ENCODE measurements at regions not wholly inside any gene's neighbourhood (a gene's known extent, or its start where the extent isn't known, plus 50 kb on each side); places are given as distances from the start of the nearest gene placed in this dataset.

DNA sequence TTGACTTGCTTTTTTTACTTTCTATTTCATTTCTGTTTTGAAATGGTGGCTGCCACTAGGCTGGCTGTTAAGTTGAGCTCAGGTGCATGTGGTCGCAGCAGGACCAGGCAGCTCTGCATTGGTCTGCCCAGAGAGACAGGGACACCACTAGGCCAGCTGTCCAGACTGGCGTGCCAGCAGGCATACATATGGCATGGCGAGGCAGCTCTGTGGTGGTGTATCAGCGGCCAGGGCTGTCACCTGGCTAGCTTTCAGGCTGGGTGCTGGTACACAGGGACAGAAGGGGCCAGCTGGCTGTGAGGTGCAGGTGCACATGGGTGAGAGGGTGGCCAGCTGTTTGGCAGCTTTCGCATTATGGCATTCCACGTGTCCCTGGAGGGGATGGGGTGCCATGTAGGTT, 654.0 kb upstream of the ACO1 start:
- TF ChIP-seq, protein P1, sequence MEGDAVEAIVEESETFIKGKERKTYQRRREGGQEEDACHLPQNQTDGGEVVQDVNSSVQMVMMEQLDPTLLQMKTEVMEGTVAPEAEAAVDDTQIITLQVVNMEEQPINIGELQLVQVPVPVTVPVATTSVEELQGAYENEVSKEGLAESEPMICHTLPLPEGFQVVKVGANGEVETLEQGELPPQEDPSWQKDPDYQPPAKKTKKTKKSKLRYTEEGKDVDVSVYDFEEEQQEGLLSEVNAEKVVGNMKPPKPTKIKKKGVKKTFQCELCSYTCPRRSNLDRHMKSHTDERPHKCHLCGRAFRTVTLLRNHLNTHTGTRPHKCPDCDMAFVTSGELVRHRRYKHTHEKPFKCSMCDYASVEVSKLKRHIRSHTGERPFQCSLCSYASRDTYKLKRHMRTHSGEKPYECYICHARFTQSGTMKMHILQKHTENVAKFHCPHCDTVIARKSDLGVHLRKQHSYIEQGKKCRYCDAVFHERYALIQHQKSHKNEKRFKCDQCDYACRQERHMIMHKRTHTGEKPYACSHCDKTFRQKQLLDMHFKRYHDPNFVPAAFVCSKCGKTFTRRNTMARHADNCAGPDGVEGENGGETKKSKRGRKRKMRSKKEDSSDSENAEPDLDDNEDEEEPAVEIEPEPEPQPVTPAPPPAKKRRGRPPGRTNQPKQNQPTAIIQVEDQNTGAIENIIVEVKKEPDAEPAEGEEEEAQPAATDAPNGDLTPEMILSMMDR (IDR thresholded peaks at IDR 0.05; ENCODE audit: low read depth, low read length, poor library complexity, severe bottlenecking), result no peak
- no peak for TF ChIP-seq EZH2phosphoT487 (IDR thresholded peaks at IDR 0.05; ENCODE audit: borderline replicate concordance, low read length)

All from DOHH2 (cell line).